GM12891 (cell line): ENCODE measurements at regions not wholly inside any gene's neighbourhood (a gene's known extent, or its start where the extent isn't known, plus 50 kb on each side); places are given as distances from the start of the nearest gene placed in this dataset.

Experiments used
- PAX5 ChIP-seq: IDR thresholded peaks from 2 replicates; pipeline ENCODE4 v1.6.1; 2011; ENCODE audit warnings: low read length, moderate library complexity, mild to moderate bottlenecking; ENCODE audit not compliant: insufficient read depth, severe bottlenecking
- POLR2A ChIP-seq: IDR thresholded peaks from 2 replicates; pipeline ENCODE4 v1.6.1; 2011; ENCODE audit warnings: low read depth, low read length, control low read depth
- POLR2AphosphoS5 ChIP-seq: IDR thresholded peaks from 2 replicates; pipeline ENCODE4 v1.6.1; 2011; ENCODE audit warnings: low read depth, low read length, control low read depth
- SPI1 ChIP-seq: IDR thresholded peaks from 2 replicates; pipeline ENCODE4 v1.6.1; 2011; ENCODE audit warnings: low read depth, low read length, control low read depth
- TAF1 ChIP-seq: IDR thresholded peaks from 2 replicates; pipeline ENCODE4 v1.6.1; 2011; ENCODE audit warnings: low read depth, low read length, control low read depth

DNA sequence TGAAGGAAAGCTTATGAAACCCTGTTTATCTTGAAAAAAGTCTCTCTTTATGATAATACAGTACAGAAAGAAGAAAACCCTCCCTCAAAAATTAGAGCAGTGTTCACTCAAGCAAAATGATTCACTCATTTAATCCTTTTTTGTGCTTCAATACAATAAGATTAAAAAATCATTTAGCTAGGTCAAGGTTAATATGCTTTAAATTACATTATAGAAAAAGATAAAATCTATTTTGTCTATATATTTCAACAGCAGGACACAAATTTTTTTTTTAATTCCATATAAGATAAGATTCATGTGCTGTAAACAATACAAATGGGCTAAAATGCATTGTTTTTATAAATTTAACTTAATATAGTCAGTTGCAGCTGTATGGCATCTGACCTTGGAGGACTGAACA is 176.9 kb downstream of the KCNE4 start:
- TF ChIP-seq POLR2A = no peak
- TF ChIP-seq POLR2AphosphoS5 = no peak
- TF ChIP-seq TAF1 = no peak
- TF ChIP-seq SPI1 = no peak
- no peak for TF ChIP-seq PAX5
